ENCODE measurements at regions not wholly inside any gene's neighbourhood (a gene's known extent, or its start where the extent isn't known, plus 50 kb on each side); places are given as distances from the start of the nearest gene placed in this dataset.

DNA sequence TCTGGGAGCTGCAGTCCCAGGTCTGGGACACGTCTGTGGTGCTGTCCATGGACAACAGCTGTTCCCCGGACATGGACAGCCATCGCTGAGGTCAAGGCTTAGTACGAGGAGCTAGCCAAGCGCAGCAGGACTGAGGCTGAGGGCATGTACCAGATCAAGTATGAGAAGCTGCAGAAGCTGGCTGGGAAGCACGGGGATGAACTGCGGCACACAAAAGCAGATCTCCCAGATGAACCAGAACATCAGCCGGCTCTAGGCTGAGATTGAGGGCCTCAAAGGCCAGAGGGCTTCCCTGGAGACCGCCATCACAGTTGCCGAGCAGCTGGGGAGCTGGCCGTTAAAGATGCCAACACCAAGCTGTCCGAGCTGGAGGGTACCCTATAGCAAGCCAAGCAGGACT lies 375.3 kb downstream of the SEC23A start:
- intact Hi-C loops (cut with micrococcal nuclease; ENCODE audit: unreplicated experiment): no loop called here
- Histone ChIP-seq H3K9me3 (ENCODE audit: control insufficient read depth, insufficient read depth, low read depth, low read length) (no peaks in the 10 kb centered on the region), H3K27ac (ENCODE audit: low read length) (no peak overlapping the region), H3K27me3 (ENCODE audit: control insufficient read depth, insufficient read depth, low read length) (no peaks in the 10 kb centered on the region), H3K4me1 (ENCODE audit: control insufficient read depth, insufficient read depth, low read length) (no peaks in the 10 kb centered on the region), H3K4me3 (ENCODE audit: low read depth in 2 of 2, low read length in 2 of 2) (no peak overlapping the region), H3K36me3 (ENCODE audit: control insufficient read depth, insufficient read depth, low read length) (no peaks in the 10 kb centered on the region)
- DNase-seq (ENCODE audit: low read depth, low spot score): no peak
- BruUV-seq (replicated peaks): no TSS peak
- no peak for ATAC-seq
- TF ChIP-seq POLR2AphosphoS5 (IDR thresholded peaks at IDR 0.05; ENCODE audit: low read depth, low read length): no peak
- TF ChIP-seq, protein P1, sequence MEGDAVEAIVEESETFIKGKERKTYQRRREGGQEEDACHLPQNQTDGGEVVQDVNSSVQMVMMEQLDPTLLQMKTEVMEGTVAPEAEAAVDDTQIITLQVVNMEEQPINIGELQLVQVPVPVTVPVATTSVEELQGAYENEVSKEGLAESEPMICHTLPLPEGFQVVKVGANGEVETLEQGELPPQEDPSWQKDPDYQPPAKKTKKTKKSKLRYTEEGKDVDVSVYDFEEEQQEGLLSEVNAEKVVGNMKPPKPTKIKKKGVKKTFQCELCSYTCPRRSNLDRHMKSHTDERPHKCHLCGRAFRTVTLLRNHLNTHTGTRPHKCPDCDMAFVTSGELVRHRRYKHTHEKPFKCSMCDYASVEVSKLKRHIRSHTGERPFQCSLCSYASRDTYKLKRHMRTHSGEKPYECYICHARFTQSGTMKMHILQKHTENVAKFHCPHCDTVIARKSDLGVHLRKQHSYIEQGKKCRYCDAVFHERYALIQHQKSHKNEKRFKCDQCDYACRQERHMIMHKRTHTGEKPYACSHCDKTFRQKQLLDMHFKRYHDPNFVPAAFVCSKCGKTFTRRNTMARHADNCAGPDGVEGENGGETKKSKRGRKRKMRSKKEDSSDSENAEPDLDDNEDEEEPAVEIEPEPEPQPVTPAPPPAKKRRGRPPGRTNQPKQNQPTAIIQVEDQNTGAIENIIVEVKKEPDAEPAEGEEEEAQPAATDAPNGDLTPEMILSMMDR (IDR thresholded peaks at IDR 0.05): no peak
- TF ChIP-seq, protein P2, sequence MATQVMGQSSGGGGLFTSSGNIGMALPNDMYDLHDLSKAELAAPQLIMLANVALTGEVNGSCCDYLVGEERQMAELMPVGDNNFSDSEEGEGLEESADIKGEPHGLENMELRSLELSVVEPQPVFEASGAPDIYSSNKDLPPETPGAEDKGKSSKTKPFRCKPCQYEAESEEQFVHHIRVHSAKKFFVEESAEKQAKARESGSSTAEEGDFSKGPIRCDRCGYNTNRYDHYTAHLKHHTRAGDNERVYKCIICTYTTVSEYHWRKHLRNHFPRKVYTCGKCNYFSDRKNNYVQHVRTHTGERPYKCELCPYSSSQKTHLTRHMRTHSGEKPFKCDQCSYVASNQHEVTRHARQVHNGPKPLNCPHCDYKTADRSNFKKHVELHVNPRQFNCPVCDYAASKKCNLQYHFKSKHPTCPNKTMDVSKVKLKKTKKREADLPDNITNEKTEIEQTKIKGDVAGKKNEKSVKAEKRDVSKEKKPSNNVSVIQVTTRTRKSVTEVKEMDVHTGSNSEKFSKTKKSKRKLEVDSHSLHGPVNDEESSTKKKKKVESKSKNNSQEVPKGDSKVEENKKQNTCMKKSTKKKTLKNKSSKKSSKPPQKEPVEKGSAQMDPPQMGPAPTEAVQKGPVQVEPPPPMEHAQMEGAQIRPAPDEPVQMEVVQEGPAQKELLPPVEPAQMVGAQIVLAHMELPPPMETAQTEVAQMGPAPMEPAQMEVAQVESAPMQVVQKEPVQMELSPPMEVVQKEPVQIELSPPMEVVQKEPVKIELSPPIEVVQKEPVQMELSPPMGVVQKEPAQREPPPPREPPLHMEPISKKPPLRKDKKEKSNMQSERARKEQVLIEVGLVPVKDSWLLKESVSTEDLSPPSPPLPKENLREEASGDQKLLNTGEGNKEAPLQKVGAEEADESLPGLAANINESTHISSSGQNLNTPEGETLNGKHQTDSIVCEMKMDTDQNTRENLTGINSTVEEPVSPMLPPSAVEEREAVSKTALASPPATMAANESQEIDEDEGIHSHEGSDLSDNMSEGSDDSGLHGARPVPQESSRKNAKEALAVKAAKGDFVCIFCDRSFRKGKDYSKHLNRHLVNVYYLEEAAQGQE (IDR thresholded peaks at IDR 0.05; ENCODE audit: insufficient read depth in 1 of 2, low read depth in 2 of 2, low read length in 1 of 2): no peak
- TF ChIP-seq TCF7L2 (IDR thresholded peaks at IDR 0.05; ENCODE audit: low read depth, low read length): no peak
- TF ChIP-seq SIN3A (IDR thresholded peaks at IDR 0.05; ENCODE audit: borderline replicate concordance, insufficient read depth, low read depth, low read length): no peak
- CTCF ChIA-PET: no interaction called here
- POLR2A ChIA-PET: interaction anchor here (0.5 kb wide), 1 partner anchor 21 kb away, joined by 3 read pairs; no protein-coding TSS in a partner anchor
- in situ Hi-C loops (cut with HindIII; ENCODE audit: low pct_unique_long_range_greater_than_20kb, low sequenced_read_pairs): no loop called here

DNA sequence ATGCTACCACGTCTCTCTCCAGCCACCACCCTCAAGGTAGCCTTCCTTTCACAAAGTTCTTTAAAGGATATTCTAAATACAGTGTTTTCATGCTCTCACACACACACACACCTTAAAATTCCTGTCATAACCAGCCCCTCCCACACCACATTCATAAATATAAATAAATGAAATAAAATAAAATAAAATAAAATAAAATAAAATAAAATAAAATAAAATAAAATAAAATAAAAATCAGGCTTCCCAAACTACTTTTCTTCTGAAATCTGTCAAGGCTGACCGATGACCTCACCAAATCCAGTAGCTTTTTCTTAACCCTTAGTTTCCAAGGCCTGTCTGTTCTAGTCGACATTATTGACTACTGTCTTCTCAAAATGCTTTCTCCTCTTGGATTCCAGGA lies 378.4 kb downstream of the SEC23A start:
- TF ChIP-seq, protein P1 (IDR thresholded peaks at IDR 0.05): no peak
- TF ChIP-seq, protein P2 (IDR thresholded peaks at IDR 0.05; ENCODE audit: insufficient read depth in 1 of 2, low read depth in 2 of 2, low read length in 1 of 2): no peak
- TF ChIP-seq POLR2AphosphoS5 (IDR thresholded peaks at IDR 0.05; ENCODE audit: low read depth, low read length) (no peak), TCF7L2 (IDR thresholded peaks at IDR 0.05; ENCODE audit: low read depth, low read length) (no peak), SIN3A (IDR thresholded peaks at IDR 0.05; ENCODE audit: borderline replicate concordance, insufficient read depth, low read depth, low read length) (no peak)
- H3K36me3 ChIP-seq (ENCODE audit: control insufficient read depth, insufficient read depth, low read length): no peaks in the 10 kb centered on the region
- intact Hi-C loops (cut with micrococcal nuclease; ENCODE audit: unreplicated experiment) (no loop called here), in situ Hi-C loops (cut with HindIII; ENCODE audit: low pct_unique_long_range_greater_than_20kb, low sequenced_read_pairs) (no loop called here)
- ChIA-PET CTCF (interaction anchor here (1.9 kb wide), 1 partner anchor 143 kb away, joined by 5 read pairs; no protein-coding TSS in a partner anchor), POLR2A (no interaction called here)
- no TSS peak for BruUV-seq (replicated peaks)
- ATAC-seq: no peak
- H3K9me3 ChIP-seq (ENCODE audit: control insufficient read depth, insufficient read depth, low read depth, low read length): no peaks in the 10 kb centered on the region
- no peak for DNase-seq (ENCODE audit: low read depth, low spot score)
- no peak overlapping the region for H3K4me3 ChIP-seq (ENCODE audit: low read depth in 2 of 2, low read length in 2 of 2)
- no peaks in the 10 kb centered on the region for H3K27me3 ChIP-seq (ENCODE audit: control insufficient read depth, insufficient read depth, low read length)
- H3K4me1 ChIP-seq (ENCODE audit: control insufficient read depth, insufficient read depth, low read length): no peaks in the 10 kb centered on the region
- H3K27ac ChIP-seq (ENCODE audit: low read length): no peak overlapping the region

Measured in Panc1 (cell line).